ENCODE measurements at regions not wholly inside any gene's neighbourhood (a gene's known extent, or its start where the extent isn't known, plus 50 kb on each side); places are given as distances from the start of the nearest gene placed in this dataset.

- H3K9me3 ChIP-seq (ENCODE audit: control insufficient read depth in 4 of 4, low read length in 3 of 4): no peaks in the 10 kb centered on the region
- H3K4me1 ChIP-seq (ENCODE audit: control insufficient read depth in 4 of 4, insufficient read depth in 4 of 4, low read length in 3 of 4): no peaks in the 10 kb centered on the region
- no peak overlapping the region for H3K4me3 ChIP-seq (ENCODE audit: low read depth in 1 of 3, low read length in 3 of 3)
- no peak for DNase-seq (ENCODE audit: low spot score)
- H3K9ac ChIP-seq (ENCODE audit: low read depth in 1 of 2, low read length in 2 of 2): no peak overlapping the region
- H3K36me3 ChIP-seq (ENCODE audit: control insufficient read depth in 4 of 4, insufficient read depth in 3 of 4, low read depth in 1 of 4, low read length in 3 of 4): no peaks in the 10 kb centered on the region
- H3K27me3 ChIP-seq (ENCODE audit: control insufficient read depth in 4 of 4, insufficient read depth in 4 of 4, low read length in 3 of 4): no peaks in the 10 kb centered on the region
- H3K27ac ChIP-seq (ENCODE audit: low read depth in 1 of 2, low read length in 2 of 2): no peak overlapping the region
- WGBS: 89% methylated on average over 2 of the region's 2 CpGs
- TF ChIP-seq YY1 (IDR thresholded peaks at IDR 0.05): no peak
- TF ChIP-seq, protein P1, sequence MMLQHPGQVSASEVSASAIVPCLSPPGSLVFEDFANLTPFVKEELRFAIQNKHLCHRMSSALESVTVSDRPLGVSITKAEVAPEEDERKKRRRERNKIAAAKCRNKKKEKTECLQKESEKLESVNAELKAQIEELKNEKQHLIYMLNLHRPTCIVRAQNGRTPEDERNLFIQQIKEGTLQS (IDR thresholded peaks at IDR 0.05): no peak
- TF ChIP-seq RXRA (IDR thresholded peaks at IDR 0.05): no peak
- TF ChIP-seq, protein P2, sequence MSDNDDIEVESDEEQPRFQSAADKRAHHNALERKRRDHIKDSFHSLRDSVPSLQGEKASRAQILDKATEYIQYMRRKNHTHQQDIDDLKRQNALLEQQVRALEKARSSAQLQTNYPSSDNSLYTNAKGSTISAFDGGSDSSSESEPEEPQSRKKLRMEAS (IDR thresholded peaks at IDR 0.05): no peak
- TF ChIP-seq RAD21 (IDR thresholded peaks at IDR 0.05): no peak
- TF ChIP-seq JUND (IDR thresholded peaks at IDR 0.05): no peak
Measured at GRCh38 chr3:177760803-177761202, 563.5 kb upstream of the TBL1XR1 start.

GRCh38 chr3:177764377-177764912 lies 567.2 kb upstream of the TBL1XR1 start:
- 87% methylated on average over 1 of the region's 1 CpG for WGBS
- Histone ChIP-seq H3K4me3 (ENCODE audit: low read depth in 1 of 3, low read length in 3 of 3) (no peak overlapping the region), H3K27ac (ENCODE audit: low read depth in 1 of 2, low read length in 2 of 2) (no peak overlapping the region), H3K4me1 (ENCODE audit: control insufficient read depth in 4 of 4, insufficient read depth in 4 of 4, low read length in 3 of 4) (no peaks in the 10 kb centered on the region), H3K36me3 (ENCODE audit: control insufficient read depth in 4 of 4, insufficient read depth in 3 of 4, low read depth in 1 of 4, low read length in 3 of 4) (no peaks in the 10 kb centered on the region), H3K9ac (ENCODE audit: low read depth in 1 of 2, low read length in 2 of 2) (no peak overlapping the region), H3K9me3 (ENCODE audit: control insufficient read depth in 4 of 4, low read length in 3 of 4) (peaks cover 0 to 6% (median under 1%) of the 10 kb centered on the region in 4 donors), H3K27me3 (ENCODE audit: control insufficient read depth in 4 of 4, insufficient read depth in 4 of 4, low read length in 3 of 4) (no peaks in the 10 kb centered on the region)
- TF ChIP-seq NR2F2 (IDR thresholded peaks at IDR 0.05) (peak; percentile 34), TAF1 (conservative IDR thresholded peaks at IDR 0.05) (no peak)
- no peak for DNase-seq (ENCODE audit: low spot score)

DNA sequence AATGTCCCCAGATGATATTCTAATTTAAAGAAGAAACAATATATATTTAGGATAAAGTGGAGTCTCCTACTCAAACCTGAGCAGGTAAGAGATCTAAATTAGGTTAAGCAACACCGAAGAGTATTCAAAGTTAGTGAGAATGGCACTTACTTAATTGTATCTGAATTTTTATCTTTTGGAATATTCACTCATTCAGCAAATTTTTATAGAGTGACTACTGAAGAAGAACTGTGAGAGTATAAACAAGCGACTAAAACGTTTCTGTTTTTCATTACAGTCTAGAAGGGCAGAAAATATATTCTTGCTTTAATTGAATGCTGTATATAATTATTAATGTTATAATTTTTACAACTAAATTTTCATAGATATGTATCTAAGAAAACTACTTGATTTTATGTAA lies 567.7 kb upstream of the TBL1XR1 start:
- WGBS: 87% methylated on average over 3 of the region's 3 CpGs

More for the DNA sequence above, 567.7 kb upstream of the TBL1XR1 start:
- Histone ChIP-seq H3K36me3 (ENCODE audit: control insufficient read depth in 4 of 4, insufficient read depth in 3 of 4, low read depth in 1 of 4, low read length in 3 of 4) (no peaks in the 10 kb centered on the region), H3K9ac (ENCODE audit: low read depth in 1 of 2, low read length in 2 of 2) (no peak overlapping the region), H3K27me3 (ENCODE audit: control insufficient read depth in 4 of 4, insufficient read depth in 4 of 4, low read length in 3 of 4) (no peaks in the 10 kb centered on the region), H3K4me3 (ENCODE audit: low read depth in 1 of 3, low read length in 3 of 3) (no peak overlapping the region), H3K4me1 (ENCODE audit: control insufficient read depth in 4 of 4, insufficient read depth in 4 of 4, low read length in 3 of 4) (no peaks in the 10 kb centered on the region), H3K9me3 (ENCODE audit: control insufficient read depth in 4 of 4, low read length in 3 of 4) (peaks cover 0 to 6% (median under 1%) of the 10 kb centered on the region in 4 donors), H3K27ac (ENCODE audit: low read depth in 1 of 2, low read length in 2 of 2) (no peak overlapping the region)
- no peak for DNase-seq (ENCODE audit: low spot score)
- TF ChIP-seq FOXA2 (IDR thresholded peaks at IDR 0.05): no peak
- TF ChIP-seq HNF4G (IDR thresholded peaks at IDR 0.05): no peak
- TF ChIP-seq YY1 (IDR thresholded peaks at IDR 0.05): no peak
- TF ChIP-seq, protein P1 (IDR thresholded peaks at IDR 0.05): no peak
- TF ChIP-seq HNF4A (conservative IDR thresholded peaks at IDR 0.05): no peak
- TF ChIP-seq, protein P3, sequence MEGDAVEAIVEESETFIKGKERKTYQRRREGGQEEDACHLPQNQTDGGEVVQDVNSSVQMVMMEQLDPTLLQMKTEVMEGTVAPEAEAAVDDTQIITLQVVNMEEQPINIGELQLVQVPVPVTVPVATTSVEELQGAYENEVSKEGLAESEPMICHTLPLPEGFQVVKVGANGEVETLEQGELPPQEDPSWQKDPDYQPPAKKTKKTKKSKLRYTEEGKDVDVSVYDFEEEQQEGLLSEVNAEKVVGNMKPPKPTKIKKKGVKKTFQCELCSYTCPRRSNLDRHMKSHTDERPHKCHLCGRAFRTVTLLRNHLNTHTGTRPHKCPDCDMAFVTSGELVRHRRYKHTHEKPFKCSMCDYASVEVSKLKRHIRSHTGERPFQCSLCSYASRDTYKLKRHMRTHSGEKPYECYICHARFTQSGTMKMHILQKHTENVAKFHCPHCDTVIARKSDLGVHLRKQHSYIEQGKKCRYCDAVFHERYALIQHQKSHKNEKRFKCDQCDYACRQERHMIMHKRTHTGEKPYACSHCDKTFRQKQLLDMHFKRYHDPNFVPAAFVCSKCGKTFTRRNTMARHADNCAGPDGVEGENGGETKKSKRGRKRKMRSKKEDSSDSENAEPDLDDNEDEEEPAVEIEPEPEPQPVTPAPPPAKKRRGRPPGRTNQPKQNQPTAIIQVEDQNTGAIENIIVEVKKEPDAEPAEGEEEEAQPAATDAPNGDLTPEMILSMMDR (IDR thresholded peaks at IDR 0.05; ENCODE audit: low read depth, low read length, missing input control): no peak
- TF ChIP-seq SP1 (IDR thresholded peaks at IDR 0.05): no peak
- TF ChIP-seq RXRA (IDR thresholded peaks at IDR 0.05): no peak
- TF ChIP-seq GABPA (IDR thresholded peaks at IDR 0.05 in 1 of 2, conservative IDR thresholded peaks at IDR 0.05 in 1 of 2): no peak
- TF ChIP-seq TAF1 (conservative IDR thresholded peaks at IDR 0.05): no peak
